DMS53 (cell line): ENCODE measurements at regions not wholly inside any gene's neighbourhood (a gene's known extent, or its start where the extent isn't known, plus 50 kb on each side); places are given as distances from the start of the nearest gene placed in this dataset.

Experiments used
- DNase-seq: peaks from one replicate; lab custom pipeline; 2025; lab: John Stamatoyannopoulos, UW

GRCh38 chr9:1554081-1555035 lies 460.8 kb upstream of the SMARCA2 start:
- DNase-seq = no peak

DNA sequence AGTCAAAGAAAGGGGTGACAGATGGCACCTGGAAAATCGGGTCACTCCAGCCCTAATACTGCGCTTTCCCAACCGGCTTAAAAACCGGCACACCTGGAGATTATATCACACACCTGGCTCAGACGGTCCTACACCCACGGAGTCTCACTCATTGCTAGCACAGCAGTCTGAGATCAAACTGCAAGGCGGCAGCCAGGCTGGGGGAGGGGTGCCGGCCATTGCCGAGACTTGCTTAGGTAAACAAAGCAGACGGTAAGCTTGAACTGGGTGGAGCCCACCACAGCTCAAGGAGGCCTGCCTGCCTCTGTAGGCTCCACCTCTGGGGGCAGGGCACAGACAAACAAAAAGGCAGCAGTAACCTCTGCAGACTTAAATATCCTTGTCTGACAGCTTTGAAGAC lies 456.5 kb upstream of the SMARCA2 start:
- DNase-seq = peak; percentile 3

DNA sequence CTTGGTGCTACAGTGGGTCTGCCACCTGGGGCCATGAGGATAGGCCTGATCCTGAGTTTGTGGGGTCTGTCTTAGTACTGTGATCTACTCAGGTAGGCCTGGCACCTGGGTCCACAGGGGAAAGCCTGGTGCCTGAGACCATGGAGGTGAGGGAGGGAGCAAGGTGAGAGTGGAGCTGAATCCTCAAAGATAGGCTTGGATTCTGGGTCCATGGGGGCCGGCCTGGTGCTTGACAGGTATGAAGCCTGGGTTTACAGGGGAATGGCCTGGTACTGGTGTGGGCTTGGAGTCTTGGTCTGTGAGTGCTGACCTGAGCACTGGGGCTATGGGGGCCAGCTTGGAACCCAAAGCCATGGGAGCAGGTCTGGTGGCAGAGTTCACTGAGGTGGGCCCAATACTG lies 439.2 kb upstream of the SMARCA2 start:
- no peak for DNase-seq

- DNase-seq = no peak
Measured at GRCh38 chr9:1580215-1580614, 434.9 kb upstream of the SMARCA2 start.

- DNase-seq = no peak
Measured at GRCh38 chr9:1581926-1582325, 433.2 kb upstream of the SMARCA2 start.

DNA sequence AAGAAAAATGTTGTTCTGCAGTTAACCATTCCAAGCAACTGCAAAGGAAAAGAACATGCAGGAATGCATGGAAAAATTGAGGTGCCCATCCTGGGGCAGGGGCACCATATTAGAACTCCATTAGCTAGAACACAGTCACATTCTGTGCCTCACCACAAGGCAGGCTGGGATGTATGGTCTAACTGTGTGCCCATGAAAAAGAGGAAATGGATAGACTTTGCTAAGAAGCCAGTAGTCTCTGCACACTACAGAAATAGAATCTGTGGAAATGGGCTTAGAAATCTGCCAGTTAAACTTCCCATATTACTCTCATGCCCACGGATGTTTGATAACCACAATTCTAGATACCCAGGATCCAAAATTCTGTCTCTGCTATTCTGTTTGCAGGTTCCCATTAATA lies 423.8 kb upstream of the SMARCA2 start:
- no peak for DNase-seq

GRCh38 chr9:1598270-1598669 lies 416.9 kb upstream of the SMARCA2 start:
- no peak for DNase-seq

DNA sequence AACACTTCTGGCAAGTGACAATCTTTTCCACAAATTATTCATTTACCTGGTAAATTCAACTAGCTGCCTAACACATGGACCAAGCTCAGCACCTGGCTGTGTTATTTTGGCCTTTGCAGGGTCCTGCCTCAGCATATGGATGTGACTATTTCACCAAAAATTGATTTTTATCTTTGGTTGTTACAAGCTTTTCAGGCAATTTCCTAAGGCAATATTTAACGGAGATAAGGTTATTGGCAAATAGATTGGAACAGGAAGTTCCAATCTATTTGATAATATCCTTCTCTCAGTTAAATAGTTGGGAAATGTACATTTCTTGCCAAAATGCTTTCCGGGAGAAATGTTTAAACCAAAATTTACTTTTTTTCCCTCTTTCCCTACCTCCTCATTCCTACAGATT lies 415.2 kb upstream of the SMARCA2 start:
- DNase-seq = no peak

DNA sequence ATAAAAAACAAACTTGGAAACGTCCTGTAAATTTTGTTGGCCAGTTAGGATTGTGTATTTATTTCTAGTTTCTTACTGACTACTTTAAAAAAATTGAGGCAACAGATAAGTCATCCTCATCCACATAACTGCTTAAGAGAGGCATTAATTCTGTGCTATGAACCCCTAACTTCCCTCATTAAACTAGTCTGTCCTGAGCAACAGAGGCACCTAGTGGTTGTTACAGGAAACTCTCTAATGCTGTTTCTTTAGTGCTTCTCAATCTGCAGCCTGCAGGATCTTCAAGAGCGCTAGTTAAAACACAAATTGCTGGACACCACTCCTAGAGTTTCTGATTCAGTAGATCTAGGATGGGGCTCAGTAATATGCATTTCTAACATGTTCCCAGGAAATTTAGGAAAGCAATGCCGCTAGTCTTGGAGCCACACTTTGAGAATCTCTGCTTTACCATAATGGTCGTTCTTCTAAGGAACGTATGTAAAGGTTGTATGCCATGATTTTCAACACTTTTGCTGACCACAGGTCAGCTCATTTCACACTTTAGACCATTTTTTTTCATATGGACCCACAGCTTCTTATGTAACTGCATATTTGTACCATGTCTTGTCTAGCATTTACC lies 410.1 kb upstream of the SMARCA2 start:
- DNase-seq = peak; percentile 62

DNA sequence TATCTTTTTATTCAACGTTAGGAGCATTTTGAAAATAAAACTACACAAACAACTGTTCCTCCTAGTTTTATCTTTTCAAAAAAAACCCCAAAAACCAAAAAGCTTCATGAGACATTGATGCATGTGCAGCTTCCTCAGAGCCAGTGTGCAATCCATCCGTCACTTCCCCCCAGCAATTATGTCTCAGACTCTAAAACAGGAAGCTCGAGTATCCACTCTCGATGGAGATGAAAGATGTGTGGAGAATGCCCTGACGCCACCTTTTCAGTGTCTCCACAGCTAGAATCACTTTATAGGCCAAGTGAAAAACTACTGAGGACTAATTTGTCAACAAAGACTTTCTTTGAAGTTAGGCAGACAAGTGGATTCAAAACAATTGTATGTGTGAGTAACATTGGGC lies 408.9 kb upstream of the SMARCA2 start:
- peak; percentile 36 for DNase-seq

DNA sequence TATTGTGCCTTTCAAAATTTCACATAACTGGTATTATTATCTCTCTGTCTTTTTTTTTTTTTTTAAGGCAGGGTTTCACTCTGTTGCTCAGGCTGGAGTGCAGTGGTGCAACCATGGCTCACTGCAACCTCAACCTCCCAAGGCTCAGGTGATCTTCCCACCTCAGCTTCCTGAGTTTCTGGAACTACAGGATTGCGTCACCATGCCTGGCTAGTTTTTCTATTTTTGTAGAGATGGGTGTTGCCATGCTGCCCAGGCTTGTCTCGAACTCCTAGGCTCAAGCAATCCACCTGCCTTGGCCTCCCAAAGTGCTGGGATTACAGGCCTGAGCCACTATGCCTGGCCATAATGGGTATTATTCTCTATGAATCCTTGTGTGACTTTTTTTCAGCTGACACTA lies 402.3 kb upstream of the SMARCA2 start:
- DNase-seq = no peak

DNA sequence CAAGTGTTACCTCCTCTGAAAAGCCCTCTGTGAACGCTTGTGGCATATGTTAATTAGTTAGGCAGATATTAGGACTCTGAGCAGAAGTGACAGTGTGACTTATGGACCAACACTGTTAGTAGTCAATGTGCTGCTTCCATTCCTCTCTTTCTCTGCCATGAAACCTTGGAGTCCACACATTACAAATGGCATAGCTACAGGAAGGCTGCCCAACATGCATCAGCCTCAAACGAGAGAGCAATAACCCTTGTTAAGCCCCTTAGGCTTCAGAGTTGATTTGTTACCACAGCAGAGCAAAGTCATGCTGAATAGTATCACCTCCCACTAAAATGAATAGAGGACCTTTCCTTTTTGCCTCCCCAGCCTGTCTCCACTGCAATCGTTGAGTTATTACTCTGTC lies 397.7 kb upstream of the SMARCA2 start:
- DNase-seq = no peak

- DNase-seq = peak; percentile 31
Measured at GRCh38 chr9:1619915-1620710, 395.0 kb upstream of the SMARCA2 start.

- DNase-seq = no peak
Measured at GRCh38 chr9:1637401-1637800, 377.7 kb upstream of the SMARCA2 start.

- no peak for DNase-seq
Measured at GRCh38 chr9:1639166-1639565, 376.0 kb upstream of the SMARCA2 start.

DNA sequence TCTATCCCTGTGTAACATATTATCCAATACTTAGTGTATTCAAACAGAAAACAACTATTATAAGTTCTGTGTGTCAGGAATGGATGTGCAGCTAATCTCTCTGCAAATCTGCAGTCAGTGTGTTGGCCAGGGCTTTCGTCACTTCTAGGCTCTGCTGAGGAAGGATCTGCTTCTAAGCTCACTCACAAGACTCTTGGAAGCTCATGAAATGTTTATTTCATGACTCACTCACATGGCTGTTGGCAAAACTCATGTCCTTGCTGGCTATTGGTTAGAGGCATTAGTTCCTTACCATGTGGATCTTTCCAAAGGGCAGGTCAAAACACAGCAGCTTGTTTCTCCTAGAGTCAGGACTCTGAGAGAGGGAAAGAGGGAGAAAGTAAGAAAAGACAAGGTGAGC lies 367.4 kb upstream of the SMARCA2 start:
- DNase-seq = no peak

- no peak for DNase-seq
Measured at GRCh38 chr9:1653282-1653681, 361.9 kb upstream of the SMARCA2 start.

GRCh38 chr9:1658661-1659362 lies 356.3 kb upstream of the SMARCA2 start:
- DNase-seq = no peak

DNA sequence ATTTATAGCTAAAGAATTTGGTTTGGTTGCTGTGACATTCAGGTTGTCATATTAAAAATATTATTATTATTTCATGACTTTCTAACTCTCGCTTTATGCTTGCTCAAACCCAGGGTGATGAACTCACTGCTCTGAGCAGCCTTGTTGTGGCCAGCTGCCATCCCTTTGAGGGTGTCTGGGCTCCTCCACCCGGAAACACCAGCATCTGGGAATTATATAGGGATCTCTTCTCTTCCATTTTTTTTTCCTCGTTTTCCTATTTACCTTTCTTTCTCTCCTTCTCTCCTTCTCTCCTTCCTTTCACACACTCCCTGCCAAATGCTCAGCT lies 355.8 kb upstream of the SMARCA2 start:
- DNase-seq = no peak

- DNase-seq = no peak
Measured at GRCh38 chr9:1668441-1668840, 346.7 kb upstream of the SMARCA2 start.

DNA sequence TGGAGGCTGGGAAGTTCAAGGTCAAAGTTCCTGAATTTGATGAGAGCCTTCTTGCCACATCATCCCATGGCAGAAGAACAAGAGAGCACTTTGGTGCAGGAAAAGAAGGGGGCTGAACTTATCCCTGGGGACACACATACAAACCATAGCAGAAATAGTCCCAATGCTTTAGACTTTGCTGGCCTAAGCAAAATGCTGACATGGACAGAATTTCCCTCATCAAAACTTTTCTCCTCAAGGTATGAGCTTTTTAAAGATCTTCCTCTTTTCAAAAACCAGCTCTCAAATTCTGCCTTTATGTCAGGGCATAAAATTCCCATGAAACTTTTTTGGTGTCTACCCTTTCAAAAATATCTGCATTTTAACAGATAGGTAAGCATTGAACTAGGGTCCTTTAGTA lies 341.8 kb upstream of the SMARCA2 start:
- no peak for DNase-seq

- DNase-seq = no peak
Measured at GRCh38 chr9:1676771-1677170, 338.4 kb upstream of the SMARCA2 start.
